ENCODE measurements at regions not wholly inside any gene's neighbourhood (a gene's known extent, or its start where the extent isn't known, plus 50 kb on each side); places are given as distances from the start of the nearest gene placed in this dataset.

DNA sequence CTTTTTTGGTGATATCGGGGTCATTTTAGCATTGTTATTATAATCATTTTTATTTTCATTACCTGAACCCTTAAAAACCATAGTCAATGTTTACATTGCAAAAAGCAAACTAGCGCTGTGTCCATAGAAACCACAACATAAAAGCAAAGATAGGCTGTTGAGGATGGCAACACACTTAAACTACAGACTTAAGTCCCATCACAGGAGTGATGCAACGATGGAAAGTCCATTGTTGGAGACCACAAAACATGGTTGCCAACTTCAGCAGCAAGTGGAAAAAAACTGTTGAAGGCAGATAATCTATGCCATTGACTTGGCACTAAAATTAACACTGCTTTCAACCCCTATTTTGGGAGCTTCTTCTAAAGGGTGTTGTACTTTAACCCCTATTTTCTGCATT, 398.8 kb upstream of the IGFBP3 start:
- H4K20me1 ChIP-seq (ENCODE audit: control insufficient read depth, insufficient read depth, low read length, poor library complexity, severe bottlenecking): no peaks in the 10 kb centered on the region
- H2AFZ ChIP-seq (ENCODE audit: insufficient read depth, low read depth, low read length, poor library complexity, severe bottlenecking): no peak overlapping the region
- no peak overlapping the region for H3K4me2 ChIP-seq (replicated peaks; ENCODE audit: low read depth, low read length, poor library complexity, severe bottlenecking)
- no peak for ATAC-seq (ENCODE audit: low read depth)
- no peak for DNase-seq
- H3K79me2 ChIP-seq (ENCODE audit: control insufficient read depth, insufficient read depth, low read length): no peaks in the 10 kb centered on the region
- Mint-ChIP-seq H3K27me3 (no peaks in the 10 kb centered on the region), H3K27ac (no peak overlapping the region), H3K4me3 (no peak overlapping the region), H3K4me1 (no peaks in the 10 kb centered on the region), H3K9me3 (ENCODE audit: insufficient read depth) (peaks cover 3% of the 10 kb centered on the region)
- no peaks in the 10 kb centered on the region for H3K27me3 ChIP-seq (replicated peaks in 1 of 4; ENCODE audit: control extremely low read depth in 1 of 4, control insufficient read depth in 3 of 4, insufficient read depth in 4 of 4, low read length in 3 of 4)
- no peak for TF ChIP-seq EZH2 (IDR thresholded peaks at IDR 0.05; ENCODE audit: borderline replicate concordance, insufficient read depth, low read depth, low read length, poor library complexity, severe bottlenecking)
- TF ChIP-seq, protein P1, sequence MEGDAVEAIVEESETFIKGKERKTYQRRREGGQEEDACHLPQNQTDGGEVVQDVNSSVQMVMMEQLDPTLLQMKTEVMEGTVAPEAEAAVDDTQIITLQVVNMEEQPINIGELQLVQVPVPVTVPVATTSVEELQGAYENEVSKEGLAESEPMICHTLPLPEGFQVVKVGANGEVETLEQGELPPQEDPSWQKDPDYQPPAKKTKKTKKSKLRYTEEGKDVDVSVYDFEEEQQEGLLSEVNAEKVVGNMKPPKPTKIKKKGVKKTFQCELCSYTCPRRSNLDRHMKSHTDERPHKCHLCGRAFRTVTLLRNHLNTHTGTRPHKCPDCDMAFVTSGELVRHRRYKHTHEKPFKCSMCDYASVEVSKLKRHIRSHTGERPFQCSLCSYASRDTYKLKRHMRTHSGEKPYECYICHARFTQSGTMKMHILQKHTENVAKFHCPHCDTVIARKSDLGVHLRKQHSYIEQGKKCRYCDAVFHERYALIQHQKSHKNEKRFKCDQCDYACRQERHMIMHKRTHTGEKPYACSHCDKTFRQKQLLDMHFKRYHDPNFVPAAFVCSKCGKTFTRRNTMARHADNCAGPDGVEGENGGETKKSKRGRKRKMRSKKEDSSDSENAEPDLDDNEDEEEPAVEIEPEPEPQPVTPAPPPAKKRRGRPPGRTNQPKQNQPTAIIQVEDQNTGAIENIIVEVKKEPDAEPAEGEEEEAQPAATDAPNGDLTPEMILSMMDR (IDR thresholded peaks at IDR 0.05): no peak
- ChIA-PET CTCF (no interaction called here), POLR2A (no interaction called here)
- 86% methylated on average over 2 of the region's 3 CpGs for WGBS (ENCODE audit: insufficient coverage)
- no peak overlapping the region for H3K27ac ChIP-seq (ENCODE audit: low read length in 2 of 2)
- no peak overlapping the region for H3K9ac ChIP-seq (ENCODE audit: low read length)
- H3K36me3 ChIP-seq (replicated peaks in 1 of 2; ENCODE audit: control extremely low read depth in 1 of 2, control insufficient read depth in 1 of 2, extremely low read depth in 1 of 2, insufficient read depth in 2 of 2, low read length in 1 of 2): no peaks in the 10 kb centered on the region
- no peak overlapping the region for H3K4me3 ChIP-seq (ENCODE audit: control extremely low read depth in 1 of 5, extremely low read depth in 1 of 5, insufficient read depth in 1 of 5, low read depth in 2 of 5, low read length in 4 of 5)
- H3K9me3 ChIP-seq (ENCODE audit: control extremely low read depth in 1 of 3, control insufficient read depth in 2 of 3, insufficient read depth in 1 of 3, low read length in 2 of 3): peaks cover 0 to 4% (median 0%) of the 10 kb centered on the region in 3 donors
- H3K4me1 ChIP-seq (ENCODE audit: control insufficient read depth in 2 of 2, insufficient read depth in 2 of 2, low read length in 2 of 2): no peaks in the 10 kb centered on the region
- intact Hi-C loops (cut with micrococcal nuclease): no loop called here

GRCh38 chr7:46318276-46318675, 397.2 kb upstream of the IGFBP3 start:
- H3K4me2 ChIP-seq (replicated peaks; ENCODE audit: low read depth, low read length, poor library complexity, severe bottlenecking): no peak overlapping the region
- CTCF ChIA-PET: no interaction called here
- H3K27ac ChIP-seq (ENCODE audit: low read length in 2 of 2): no peak overlapping the region
- Mint-ChIP-seq H3K4me3 (no peak overlapping the region), H3K27ac (no peak overlapping the region), H3K9me3 (ENCODE audit: insufficient read depth) (peaks cover 3% of the 10 kb centered on the region), H3K27me3 (no peaks in the 10 kb centered on the region), H3K4me1 (no peaks in the 10 kb centered on the region)
- H3K9me3 ChIP-seq (ENCODE audit: control extremely low read depth in 1 of 3, control insufficient read depth in 2 of 3, insufficient read depth in 1 of 3, low read length in 2 of 3): peaks cover 0 to 4% (median 0%) of the 10 kb centered on the region in 3 donors
- ATAC-seq (ENCODE audit: low read depth) (no peak), DNase-seq (no peak)
- no peak for TF ChIP-seq EZH2 (IDR thresholded peaks at IDR 0.05; ENCODE audit: borderline replicate concordance, insufficient read depth, low read depth, low read length, poor library complexity, severe bottlenecking)
- TF ChIP-seq, protein P1 (IDR thresholded peaks at IDR 0.05): no peak
- intact Hi-C loops (cut with micrococcal nuclease): no loop called here
- H3K27me3 ChIP-seq (replicated peaks in 1 of 4; ENCODE audit: control extremely low read depth in 1 of 4, control insufficient read depth in 3 of 4, insufficient read depth in 4 of 4, low read length in 3 of 4): no peaks in the 10 kb centered on the region
- no peaks in the 10 kb centered on the region for H3K79me2 ChIP-seq (ENCODE audit: control insufficient read depth, insufficient read depth, low read length)
- no CpG with 5 or more reads among the region's 3 CpGs for WGBS (ENCODE audit: insufficient coverage)
- no peaks in the 10 kb centered on the region for H3K36me3 ChIP-seq (replicated peaks in 1 of 2; ENCODE audit: control extremely low read depth in 1 of 2, control insufficient read depth in 1 of 2, extremely low read depth in 1 of 2, insufficient read depth in 2 of 2, low read length in 1 of 2)
- no peak overlapping the region for H2AFZ ChIP-seq (ENCODE audit: insufficient read depth, low read depth, low read length, poor library complexity, severe bottlenecking)
- no peak overlapping the region for H3K4me3 ChIP-seq (ENCODE audit: control extremely low read depth in 1 of 5, extremely low read depth in 1 of 5, insufficient read depth in 1 of 5, low read depth in 2 of 5, low read length in 4 of 5)
- H3K4me1 ChIP-seq (ENCODE audit: control insufficient read depth in 2 of 2, insufficient read depth in 2 of 2, low read length in 2 of 2): no peaks in the 10 kb centered on the region
- H4K20me1 ChIP-seq (ENCODE audit: control insufficient read depth, insufficient read depth, low read length, poor library complexity, severe bottlenecking): no peaks in the 10 kb centered on the region
- H3K9ac ChIP-seq (ENCODE audit: low read length): no peak overlapping the region
- POLR2A ChIA-PET: no interaction called here
